ENCODE measurements at regions not wholly inside any gene's neighbourhood (a gene's known extent, or its start where the extent isn't known, plus 50 kb on each side); places are given as distances from the start of the nearest gene placed in this dataset.

DNA sequence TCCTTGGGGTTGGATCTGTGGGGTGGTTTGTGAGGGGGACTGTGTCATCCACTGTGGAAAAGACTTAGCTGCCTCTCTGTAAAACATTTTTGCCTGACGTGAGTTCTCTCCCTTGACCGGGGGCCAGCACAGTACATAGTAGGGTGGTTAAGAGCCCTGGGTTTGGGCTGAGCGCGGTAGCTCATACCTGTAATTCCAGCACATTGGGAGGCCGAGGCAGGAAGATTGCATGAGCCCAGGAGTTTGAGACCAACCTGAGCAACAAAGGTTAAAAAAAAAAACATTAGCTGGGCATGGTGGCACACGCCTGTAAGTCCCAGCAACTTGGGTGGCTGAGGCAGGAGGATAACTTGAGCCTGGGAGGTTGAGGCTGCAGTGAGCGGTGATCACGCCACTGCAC is 74.7 kb upstream of the WNT7B start:
- intact Hi-C loops (cut with DNase I), result no loop called here

DNA sequence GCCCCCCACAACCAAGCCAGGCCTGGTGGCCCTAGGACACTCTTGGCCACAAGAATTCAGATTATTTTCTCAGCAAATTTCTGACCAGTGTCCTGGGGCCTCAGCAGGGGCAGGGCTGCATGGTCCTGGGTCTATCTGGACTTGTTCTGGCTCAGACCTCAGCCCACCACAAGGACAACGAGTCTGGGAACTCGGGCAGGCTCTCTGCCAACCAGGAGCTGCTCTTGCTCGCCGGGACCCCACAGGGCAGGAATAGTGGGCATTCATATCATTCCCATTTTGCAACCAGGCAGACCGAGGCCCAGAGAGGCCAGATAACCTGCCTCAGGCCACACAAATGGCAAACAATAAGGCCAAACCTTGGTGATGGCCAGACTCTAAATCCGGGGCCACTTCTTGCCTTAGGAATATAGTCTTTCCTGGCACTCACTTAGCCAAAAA is 75.4 kb upstream of the WNT7B start:
- DNase-seq, result peak in 7 of 10 donors; percentile 10 to 80 (median 19)
- intact Hi-C loops (cut with DNase I), result no loop called here

More for the DNA sequence above, 74.7 kb upstream of the WNT7B start:
- peak in 3 of 10 donors; percentile 5 to 65 (median 48) for DNase-seq

DNA sequence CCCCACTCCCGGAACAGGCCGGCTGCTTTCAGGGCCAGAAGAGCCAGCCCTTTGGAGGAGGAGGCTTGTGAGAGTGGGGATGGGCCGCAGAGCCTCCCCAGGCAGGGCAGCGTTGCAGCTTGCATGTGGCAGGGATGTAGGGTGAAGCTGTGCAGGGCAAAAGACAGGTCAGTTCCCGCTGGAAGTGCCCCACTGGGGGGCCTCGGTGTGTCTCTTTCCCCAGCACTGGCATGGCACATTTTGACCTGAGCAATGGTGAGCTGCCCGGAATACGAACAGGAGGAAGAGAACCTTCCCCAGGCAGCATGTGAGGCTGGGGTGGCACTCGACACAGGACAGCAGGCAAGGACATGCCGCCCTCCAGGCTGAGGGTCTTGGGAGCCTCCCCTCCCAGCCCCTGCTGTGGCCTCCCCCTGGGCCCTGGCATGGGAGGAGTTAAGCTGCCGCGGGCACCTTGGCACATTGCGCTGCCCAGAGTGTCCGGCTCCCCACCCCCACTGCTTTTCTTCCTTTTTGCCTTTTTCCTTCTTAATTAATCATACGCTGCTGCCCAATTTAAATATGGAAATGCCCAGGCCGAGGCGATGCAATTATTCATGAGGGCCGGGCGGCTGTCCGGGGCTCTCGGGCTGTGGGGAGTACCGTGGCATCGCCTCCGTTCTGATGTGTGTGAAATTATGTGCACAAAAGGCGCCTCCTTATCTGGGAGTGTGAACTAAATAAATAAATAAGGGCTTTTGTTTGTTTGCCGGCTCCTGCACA is 76.0 kb upstream of the WNT7B start:
- peak in 9 of 10 donors; percentile 36 to 91 (median 62) for DNase-seq
- intact Hi-C loops (cut with DNase I), result no loop called here

DNA sequence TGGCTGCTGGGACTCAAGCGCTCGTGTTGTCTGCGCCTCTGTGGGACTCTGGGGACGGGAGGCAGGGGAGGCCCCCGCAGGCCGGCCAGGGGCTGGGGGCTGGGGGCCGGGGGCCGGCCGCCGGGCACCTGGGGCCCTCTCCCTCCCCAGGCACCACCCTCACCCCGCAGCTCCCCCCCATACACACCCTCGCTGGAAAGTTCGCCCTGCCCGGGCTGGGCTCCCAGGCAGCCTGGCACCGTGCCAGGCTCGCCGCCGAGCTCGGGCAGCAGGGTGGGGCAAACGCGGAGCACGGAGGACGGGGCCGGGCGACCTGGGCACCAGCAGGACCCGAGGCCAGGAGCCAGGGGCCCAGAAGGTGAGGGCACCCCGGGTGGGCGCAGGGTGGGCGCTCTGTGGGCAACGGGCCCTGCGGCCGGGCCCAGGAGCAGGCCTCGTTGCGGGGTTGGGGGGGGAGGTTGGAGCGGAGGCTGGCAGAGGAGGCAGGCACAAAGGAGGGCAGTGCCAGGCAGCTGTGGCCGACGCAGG is 76.7 kb upstream of the WNT7B start:
- DNase-seq, result peak in 9 of 10 donors; percentile 65 to 96 (median 75)
- intact Hi-C loops (cut with DNase I), result no loop called here

DNA sequence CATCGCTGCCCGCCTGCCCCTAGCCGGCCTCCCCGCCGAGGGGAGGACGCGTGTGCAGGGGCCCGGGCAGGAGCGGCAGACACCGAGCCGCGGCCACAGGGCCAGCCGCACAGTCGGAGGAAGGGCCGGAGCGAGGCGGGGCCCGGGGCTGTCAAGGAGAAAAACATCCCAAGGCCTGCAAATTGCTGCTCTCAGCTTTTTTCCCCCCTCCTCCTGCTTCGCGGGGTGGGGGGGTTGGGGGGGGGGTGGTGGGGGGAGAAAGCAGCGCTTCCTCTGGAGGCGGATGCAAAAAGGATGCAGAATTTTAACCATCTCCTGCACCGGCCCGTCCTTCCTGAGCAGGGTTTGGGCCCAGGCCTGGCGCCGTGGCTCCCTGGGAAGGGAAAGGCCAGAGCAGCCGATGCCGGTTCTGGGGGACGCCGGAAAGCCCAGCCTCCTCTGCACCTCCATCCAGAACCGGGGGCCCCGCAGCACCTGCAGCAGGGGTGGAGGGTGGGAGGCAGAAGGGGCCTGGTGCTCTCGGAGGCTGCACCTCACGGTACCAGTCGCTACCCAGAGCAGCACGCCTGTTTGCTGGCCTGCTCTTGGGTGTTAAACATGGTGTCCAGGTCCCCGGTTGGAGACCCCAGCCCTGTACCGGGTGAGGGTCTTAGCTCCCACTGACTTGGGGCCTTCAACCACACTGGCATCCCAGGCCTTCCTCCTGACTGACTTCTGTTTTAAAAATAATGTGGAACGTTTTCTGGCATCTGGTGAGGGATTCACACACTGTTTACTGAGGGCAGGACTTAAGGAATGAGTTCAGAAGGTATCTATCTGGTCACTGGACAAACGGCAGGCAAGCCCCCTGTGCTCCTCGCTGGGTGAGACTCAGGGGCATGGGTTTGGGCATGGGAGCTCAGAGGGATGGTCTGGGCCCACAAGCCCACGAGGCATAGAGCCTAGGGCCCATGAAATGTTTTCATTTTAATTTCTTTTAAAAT is 77.4 kb upstream of the WNT7B start:
- intact Hi-C loops (cut with DNase I), result no loop called here
- peak in 9 of 10 donors; percentile 63 to 97 (median 77) for DNase-seq

DNA sequence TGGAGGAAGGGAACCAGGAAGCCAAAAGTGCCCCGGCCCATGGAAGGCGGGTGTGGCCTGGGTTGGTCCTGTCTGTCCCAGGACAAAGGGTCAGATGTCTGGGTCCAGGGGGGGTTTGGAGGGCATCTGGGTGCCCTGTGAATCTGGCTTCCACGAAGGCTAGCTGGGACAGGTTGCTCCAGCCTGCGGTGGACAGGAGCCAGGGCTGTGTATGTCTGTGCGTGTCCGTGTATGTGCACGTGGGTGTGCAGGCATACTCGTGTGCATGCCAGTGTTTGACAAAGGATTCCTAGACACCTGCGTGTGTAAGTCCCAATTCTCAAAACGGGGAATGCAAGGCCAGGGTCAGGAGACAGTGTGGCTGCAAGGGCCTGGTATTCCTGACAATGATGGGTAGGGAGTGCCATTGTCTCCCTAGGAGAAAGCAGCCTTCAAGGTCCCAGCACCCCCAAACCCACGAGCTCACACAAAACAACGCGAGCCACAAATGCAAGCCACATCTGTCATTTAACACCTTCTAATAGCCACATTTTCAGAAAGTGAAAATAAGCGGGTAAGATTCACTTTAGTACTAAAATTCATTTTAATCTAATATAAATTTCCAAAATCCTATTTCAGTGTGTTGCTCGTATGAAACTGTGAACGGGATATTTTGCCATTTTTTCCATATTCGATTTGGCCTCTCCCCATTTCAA is 78.4 kb upstream of the WNT7B start:
- DNase-seq, result peak in 7 of 10 donors; percentile 9 to 83 (median 42)
- intact Hi-C loops (cut with DNase I), result no loop called here

DNA sequence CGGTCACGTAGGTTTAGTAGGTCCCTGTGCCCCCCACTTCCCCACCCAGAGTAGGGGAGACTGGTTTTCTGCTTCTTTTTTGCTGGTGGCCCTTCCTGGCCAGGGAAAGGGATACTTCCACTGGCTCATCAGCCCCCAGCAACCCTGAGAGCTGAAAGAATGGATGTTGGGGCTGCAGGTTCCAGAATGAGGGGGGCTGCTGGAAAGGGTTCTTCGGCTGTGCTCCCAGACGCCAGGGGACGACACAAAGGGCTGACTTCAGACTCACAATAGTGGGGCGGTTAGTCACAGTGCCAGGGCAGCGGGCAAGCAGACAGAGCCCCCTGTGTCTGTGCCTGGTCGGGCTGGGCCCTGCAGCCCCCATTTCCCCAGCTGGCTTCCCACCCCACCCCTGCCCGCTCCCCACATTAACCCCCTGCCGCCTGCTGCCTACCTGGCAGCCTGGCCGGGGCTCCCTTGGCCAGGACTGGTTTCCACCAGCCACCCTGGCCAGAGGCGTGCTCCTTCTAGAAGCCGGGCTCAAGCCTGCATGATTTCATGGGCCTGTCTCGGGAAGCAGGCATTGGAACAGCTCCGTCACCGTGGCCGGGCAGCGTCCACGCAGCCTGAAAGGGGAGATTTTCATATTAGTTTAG is 79.1 kb upstream of the WNT7B start:
- peak; percentile 82 to 98 (median 90) for DNase-seq
- intact Hi-C loops (cut with DNase I), result loop anchor here (2.0 kb wide), 1 partner anchor 15 kb away; no protein-coding TSS in a partner anchor

DNA sequence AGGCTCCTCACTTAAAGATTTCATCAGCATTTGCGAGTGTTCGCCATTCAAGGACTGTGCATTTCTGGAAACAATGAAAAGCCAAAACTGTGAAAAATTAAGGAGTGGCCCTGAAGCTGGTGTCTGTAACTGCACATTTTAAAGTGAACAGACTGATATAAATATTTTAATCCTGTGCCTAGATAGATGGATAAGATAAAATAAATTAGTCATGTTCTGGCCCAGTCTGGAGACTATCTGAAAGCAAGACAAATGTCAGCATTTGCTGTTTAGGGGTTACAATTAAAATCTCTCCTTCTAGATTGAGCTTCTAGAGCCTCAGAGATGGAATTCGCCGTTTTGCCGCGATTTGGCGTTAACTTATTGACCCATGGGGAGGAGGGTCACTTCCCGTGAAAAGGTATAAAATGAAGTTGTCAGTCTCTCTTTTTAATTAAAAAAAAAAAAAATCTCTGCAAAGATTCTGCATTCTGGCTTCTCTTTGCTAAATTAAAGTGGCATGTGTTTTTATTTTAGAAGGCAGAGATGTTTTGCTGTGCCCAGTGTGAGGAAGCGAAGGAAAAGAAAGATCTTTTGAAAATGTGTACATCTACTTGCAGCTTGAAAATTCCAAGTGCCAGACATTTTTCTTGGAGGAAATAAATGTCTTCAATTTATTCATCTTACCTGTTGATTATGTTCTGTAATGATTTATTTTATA is 79.7 kb upstream of the WNT7B start:
- DNase-seq, result peak in 6 of 10 donors; percentile 7 to 57 (median 16)
- intact Hi-C loops (cut with DNase I), result loop anchor here (2.0 kb wide), 1 partner anchor 14 kb away; no protein-coding TSS in a partner anchor

DNA sequence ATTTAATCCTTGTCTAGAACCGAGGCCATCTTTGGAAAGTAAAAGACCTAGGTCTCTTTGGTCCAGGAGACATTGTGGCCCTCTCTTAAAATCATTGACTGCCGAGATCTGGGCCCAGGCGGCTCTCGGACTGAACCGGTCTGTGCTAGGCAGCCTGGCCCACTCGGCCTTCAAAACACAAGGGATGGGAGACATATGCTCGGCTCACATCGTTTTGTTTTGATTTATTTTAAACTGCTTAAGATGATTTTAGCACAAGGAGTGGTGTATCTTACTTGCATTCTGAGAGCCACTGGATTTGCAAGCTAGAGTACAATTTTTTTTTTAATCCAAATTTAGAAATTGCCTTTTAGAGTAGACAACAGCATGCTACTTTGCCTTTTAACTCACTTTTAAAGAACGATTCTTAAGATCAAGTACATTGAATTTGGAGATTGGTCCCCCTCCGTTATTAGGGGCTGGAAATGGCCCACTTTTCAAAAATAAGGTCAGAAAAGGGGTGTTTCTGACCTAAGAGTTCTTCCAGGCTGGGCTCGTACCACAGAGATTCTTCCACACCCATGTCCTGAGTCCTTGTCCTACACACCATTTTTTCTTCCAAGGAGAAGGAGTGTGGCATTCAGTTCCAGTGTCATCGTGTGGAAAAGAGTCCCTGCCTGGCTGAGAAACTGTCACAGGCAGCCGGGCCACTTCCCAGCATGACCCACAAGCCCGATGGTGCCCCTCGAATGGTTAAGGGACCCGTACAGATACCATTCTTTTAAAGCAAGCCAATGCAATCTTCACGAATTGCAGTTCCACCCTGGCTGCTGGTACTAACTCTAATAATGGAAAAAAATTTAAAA is 80.5 kb upstream of the WNT7B start:
- DNase-seq, result peak; percentile 17 to 89 (median 44)
- intact Hi-C loops (cut with DNase I), result loop anchor here (2.0 kb wide), 1 partner anchor 13 kb away; no protein-coding TSS in a partner anchor

DNA sequence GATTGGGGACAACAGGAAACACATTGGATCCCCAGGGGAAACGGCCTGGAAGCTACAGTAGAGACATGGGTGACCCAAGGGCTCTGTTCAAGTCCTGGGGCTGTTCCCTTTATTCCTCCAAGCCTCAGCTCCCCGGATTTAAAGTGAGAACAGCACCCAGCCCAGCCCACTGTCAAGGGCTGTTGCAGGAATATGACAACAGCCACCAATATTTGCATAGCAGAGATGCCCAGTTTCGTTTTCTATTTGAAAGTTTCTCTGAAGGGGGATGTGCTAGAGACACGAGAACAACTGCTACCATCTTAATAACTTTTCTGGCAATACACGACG is 81.1 kb upstream of the WNT7B start:
- peak in 7 of 10 donors; percentile 10 to 89 (median 51) for DNase-seq
- intact Hi-C loops (cut with DNase I), result no loop called here

DNA sequence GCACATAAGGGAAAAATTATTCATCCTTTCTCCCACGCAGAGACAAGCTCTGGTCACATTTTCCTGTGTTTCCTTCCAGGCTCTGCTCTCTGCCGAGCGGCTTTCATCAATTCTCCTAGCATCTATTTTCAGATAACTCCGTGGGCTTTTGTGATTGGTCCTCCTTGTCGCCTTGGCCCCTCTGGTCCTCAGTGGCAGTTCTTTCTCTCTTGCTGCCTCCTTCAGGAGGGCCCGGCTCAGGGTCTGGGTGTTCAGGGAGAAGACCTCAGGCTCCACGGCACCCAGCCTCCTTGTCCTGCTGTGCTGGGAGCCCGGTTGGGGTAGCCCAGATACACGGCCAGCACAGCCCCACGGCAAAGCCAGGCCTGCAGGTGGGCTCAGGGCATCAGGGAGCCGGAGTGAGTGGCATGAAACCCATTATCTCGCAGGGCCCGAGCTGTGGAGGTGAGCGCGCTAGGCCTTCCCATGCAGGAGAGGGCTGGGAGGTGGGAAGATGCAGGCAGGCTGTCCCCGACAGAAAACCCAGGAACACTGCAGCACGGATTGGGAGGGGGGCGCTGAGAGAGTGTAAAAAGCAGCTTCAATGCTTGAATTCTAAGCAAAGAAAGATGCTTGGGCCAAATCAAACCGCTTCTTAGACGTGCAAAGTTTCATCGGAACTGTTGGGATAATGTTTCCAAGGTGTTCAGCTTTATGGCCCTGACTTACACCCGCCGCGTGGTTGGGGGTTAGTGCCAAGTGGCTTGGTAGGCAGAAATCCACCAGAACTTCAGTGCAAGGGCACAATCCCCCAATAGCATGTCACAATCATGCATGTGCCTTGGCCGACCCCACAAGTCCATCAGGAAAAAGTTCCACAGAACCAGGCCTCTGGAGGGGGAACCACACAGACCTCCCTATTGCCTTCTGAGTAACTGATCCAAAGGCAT is 81.9 kb upstream of the WNT7B start:
- intact Hi-C loops (cut with DNase I), result no loop called here

DNA sequence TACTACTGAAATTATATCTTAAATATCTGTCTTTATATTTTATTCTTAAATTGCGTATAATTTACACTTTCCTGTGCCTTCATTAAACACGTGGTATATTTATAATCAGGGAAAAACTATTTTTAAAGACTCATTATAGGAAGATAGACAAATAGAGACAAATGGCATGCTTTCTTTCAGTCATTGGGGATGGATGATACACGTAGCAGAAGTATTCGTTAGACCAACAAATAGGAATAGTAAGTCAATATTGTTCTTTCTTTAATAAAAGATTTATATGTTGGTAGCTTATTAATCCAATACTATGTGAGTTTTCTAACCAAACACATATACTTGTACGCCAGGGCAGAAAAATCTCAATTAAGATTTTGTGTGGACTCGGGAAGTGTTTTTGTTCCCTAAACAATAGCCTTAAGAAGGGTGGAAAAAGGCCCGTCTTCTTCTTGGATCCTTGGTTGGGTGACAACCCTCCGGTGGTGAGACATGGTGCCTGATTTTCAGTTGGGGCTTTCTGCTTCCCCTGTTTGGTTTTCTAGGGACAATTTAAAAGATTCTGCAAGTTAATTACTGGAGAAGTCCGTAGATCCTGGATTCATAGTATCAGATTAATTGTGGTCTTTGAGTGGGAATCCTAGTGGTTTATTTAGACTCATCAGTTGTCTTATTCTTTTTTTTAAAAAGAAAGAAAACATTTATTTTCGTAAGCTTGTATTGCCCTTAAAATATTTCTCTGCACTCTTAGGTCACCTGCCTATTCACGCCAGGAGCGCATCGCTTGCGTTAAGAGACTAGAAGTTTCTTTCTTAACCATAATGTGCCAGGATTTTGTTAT is 83.5 kb upstream of the WNT7B start:
- intact Hi-C loops (cut with DNase I), result no loop called here
- DNase-seq, result peak in 3 of 10 donors; percentile 15 to 27 (median 16)

More for the DNA sequence above, 81.9 kb upstream of the WNT7B start:
- peak in 9 of 10 donors; percentile 25 to 89 (median 50) for DNase-seq

DNA sequence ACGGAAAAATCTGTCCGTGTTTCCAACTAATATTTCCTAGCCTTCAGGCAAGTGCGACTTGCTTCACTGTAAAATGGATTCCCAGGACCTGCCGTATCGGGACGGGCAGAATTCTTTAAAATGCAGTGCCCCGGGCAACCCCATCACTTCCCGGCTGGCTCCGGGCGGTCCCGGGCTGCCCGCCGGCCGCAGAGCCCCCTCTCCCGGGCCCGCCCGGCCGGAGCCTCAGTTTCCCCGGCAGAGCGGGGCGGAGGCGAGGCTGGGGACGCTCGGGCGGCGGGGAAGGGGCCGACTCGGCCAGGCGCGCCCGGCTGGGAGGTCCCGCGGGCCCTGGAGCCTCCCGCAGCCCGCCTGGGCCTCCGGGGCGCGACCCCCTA is 84.2 kb upstream of the WNT7B start:
- DNase-seq, result peak in 3 of 10 donors; percentile 3 to 27 (median 8)
- intact Hi-C loops (cut with DNase I), result no loop called here

DNA sequence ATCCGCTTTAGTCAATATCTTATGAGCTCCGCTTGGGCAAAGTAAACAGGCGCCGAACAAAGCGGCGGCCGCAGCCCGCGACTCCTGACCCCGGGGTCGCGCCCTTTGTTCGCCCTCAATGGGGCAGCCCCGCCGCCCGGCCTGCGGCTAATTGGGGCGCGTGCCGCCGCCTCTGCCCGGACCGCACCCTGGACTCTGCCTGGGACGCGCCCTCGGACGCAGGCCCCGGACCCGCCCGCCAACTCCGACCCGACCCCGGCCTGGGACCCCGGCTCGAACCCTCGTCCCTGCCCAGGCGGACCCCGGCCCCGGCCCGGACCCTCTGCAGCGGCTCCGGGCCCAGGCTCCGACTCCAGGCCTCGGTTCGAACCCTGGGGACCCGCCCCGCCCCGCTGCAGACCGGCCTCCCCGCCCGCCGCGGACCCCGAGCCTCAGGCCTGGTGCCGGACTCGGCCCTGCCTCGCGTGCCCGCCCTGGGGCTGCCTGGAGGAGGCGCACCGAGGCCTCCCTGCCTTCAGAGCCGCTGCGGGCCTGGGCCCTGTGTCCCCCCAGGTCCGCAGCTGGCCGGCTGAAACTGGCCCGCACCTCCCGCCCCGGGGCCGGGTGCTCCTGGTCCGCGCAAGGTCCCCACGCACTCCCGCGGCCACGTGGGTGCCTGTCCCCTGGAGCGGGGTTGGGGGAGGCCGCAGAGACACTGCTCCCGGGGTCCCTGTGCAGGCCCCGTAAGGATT is 84.7 kb upstream of the WNT7B start:
- peak in 7 of 10 donors; percentile 6 to 85 (median 35) for DNase-seq
- intact Hi-C loops (cut with DNase I), result no loop called here

DNA sequence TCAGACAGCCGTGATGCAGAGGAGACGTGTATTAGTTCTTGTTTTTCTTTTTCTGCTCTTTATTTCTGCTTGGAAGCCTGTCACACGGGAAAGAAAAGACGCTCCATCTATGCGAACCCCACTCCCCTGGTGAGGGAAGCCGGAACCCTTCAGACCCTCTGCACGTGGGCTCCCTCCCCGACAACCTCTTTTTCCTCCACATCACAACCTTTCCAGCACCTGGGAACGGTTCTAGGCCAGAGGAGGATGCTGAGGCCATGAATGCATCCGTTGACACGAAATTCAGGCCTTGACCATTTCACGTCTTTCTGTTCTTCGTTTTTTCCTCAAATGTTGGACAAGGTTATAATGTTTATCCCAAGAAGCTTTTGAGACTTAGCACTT is 85.3 kb upstream of the WNT7B start:
- peak in 4 of 10 donors; percentile 7 to 37 (median 14) for DNase-seq
- intact Hi-C loops (cut with DNase I), result no loop called here

Measured in posterior cingulate gyrus (tissue), 11 donors.